Natural killer cell (primary cell): ENCODE measurements at regions not wholly inside any gene's neighbourhood (a gene's known extent, or its start where the extent isn't known, plus 50 kb on each side); places are given as distances from the start of the nearest gene placed in this dataset.

ENCODE experiments used
- ATAC-seq, 3 donors: fragments of 150-1000 bp in 2 of 3; fragments of 200-7000 bp in 1 of 3; cut with Tn5 transposase; 1 replicate in 1 of 3; 2 replicates in 2 of 3; pipeline ENCODE4 v1.10.0; 2021; ENCODE audit warnings: mild to moderate bottlenecking in 2 of 3, moderate library complexity in 2 of 3
- DNase-seq, 2 donors: peaks; one replicate each; pipeline versions ENCODE4 v3.0.0 to v3.0.0-alpha.2; 2013 to 2021; ENCODE audit warnings: mixed read lengths in 1 of 2
- H3K27ac ChIP-seq: one replicate; pipeline ENCODE4 v1.5.1; 2013; ENCODE audit warnings: mild to moderate bottlenecking, low read length
- H3K27me3 ChIP-seq: one replicate; pipeline ENCODE4 v1.6.1; 2013; ENCODE audit warnings: low read length; ENCODE audit not compliant: control insufficient read depth, insufficient read depth
- H3K36me3 ChIP-seq: one replicate; pipeline ENCODE4 v1.6.1; 2013; ENCODE audit warnings: low read length; ENCODE audit not compliant: control insufficient read depth, insufficient read depth
- H3K4me1 ChIP-seq: one replicate; pipeline ENCODE4 v1.6.1; 2013; ENCODE audit warnings: low read length; ENCODE audit not compliant: control insufficient read depth, insufficient read depth
- H3K4me3 ChIP-seq: one replicate; pipeline ENCODE4 v1.5.1; 2013; ENCODE audit warnings: low read length
- H3K9me3 ChIP-seq: one replicate; pipeline ENCODE4 v1.6.1; 2013; ENCODE audit warnings: low read length; ENCODE audit not compliant: control insufficient read depth, insufficient read depth
- H3K27ac Mint-ChIP-seq, 2 donors: one replicate each; pipeline ENCODE4 v1.8.0; 2022; ENCODE audit warnings: mild to moderate bottlenecking in 2 of 2, mixed read lengths in 2 of 2, moderate library complexity in 1 of 2
- H3K27me3 Mint-ChIP-seq, 2 donors: one replicate each; pipeline ENCODE4 v1.8.0; 2022; ENCODE audit warnings: low read depth in 2 of 2, mixed read lengths in 2 of 2
- H3K36me3 Mint-ChIP-seq: one replicate; pipeline ENCODE4 v1.8.0; 2022; ENCODE audit warnings: mixed read lengths
- H3K4me1 Mint-ChIP-seq, 2 donors: one replicate each; pipeline ENCODE4 v1.8.0; 2022; ENCODE audit warnings: mixed read lengths in 2 of 2
- H3K4me3 Mint-ChIP-seq: one replicate; pipeline ENCODE4 v1.8.0; 2022; ENCODE audit warnings: mild to moderate bottlenecking, moderate library complexity, mixed read lengths
- H3K9me3 Mint-ChIP-seq, 2 donors: one replicate each; pipeline ENCODE4 v1.8.0; 2022; ENCODE audit warnings: mixed read lengths in 2 of 2
- WGBS: methylation state at CpG from one replicate; pipeline ENCODE4 v1.1.7; 2013; ENCODE audit warnings: missing lambda C conversion rate; ENCODE audit not compliant: insufficient coverage; 5-methylcytosine and 5-hydroxymethylcytosine counted together
- intact Hi-C: fragments of 100-400 bp; cut with micrococcal nuclease; formaldehyde crosslinking; loops from one replicate; pipeline ENCODE4 v1.14.2; 2022
- TF ChIP-seq, protein P1 (sequence below): fragments of 200-600 bp; IDR thresholded peaks from one replicate; pipeline ENCODE4 v1.8.0; 2022; ENCODE audit warnings: antibody characterized with exemption

DNA sequence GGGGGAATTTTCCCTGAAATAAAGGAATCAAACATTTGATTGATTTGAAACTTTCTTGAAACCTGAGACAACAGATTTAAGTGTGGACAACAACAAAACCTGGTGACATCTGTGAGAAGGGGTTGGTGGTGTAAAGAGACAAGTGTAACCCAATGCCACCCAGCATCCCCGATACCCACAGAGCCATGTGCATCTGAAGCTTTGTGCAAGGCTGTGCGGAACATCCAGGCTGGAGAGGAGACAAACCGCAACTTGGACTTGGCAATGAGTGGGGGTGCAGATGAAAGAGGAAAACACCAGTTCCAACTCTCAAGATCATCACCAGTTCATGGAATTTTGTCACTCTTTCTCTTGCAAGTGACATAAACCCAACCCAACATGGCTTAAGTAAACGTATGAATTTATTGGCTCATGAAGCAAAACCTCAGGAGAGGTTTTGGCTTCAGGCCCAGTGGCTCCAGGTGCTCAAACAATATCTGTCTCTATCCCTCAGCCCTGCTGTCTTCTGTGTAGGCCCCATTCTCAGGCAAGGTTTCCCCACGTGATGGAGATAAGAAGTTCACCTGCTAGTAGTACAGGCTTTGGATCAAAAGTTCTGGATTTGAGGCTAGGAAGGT, 55.2 kb upstream of the NTF3 start:
- Mint-ChIP-seq H3K9me3 (no peaks in the 10 kb centered on the region), H3K27ac (no peak overlapping the region), H3K4me1 (no peaks in the 10 kb centered on the region), H3K27me3 (peaks cover 0 to 11% of the 10 kb centered on the region in 2 donors), H3K36me3 (no peaks in the 10 kb centered on the region), H3K4me3 (no peak overlapping the region)
- Histone ChIP-seq H3K36me3 (no peaks in the 10 kb centered on the region), H3K27me3 (no peaks in the 10 kb centered on the region), H3K4me3 (no peak overlapping the region), H3K27ac (no peak overlapping the region), H3K4me1 (no peaks in the 10 kb centered on the region), H3K9me3 (no peaks in the 10 kb centered on the region)
- ATAC-seq (no peak), DNase-seq (no peak)
- WGBS = 77% methylated on average over 5 of the region's 5 CpGs
- intact Hi-C loops = no loop called here
- TF ChIP-seq, protein P1, sequence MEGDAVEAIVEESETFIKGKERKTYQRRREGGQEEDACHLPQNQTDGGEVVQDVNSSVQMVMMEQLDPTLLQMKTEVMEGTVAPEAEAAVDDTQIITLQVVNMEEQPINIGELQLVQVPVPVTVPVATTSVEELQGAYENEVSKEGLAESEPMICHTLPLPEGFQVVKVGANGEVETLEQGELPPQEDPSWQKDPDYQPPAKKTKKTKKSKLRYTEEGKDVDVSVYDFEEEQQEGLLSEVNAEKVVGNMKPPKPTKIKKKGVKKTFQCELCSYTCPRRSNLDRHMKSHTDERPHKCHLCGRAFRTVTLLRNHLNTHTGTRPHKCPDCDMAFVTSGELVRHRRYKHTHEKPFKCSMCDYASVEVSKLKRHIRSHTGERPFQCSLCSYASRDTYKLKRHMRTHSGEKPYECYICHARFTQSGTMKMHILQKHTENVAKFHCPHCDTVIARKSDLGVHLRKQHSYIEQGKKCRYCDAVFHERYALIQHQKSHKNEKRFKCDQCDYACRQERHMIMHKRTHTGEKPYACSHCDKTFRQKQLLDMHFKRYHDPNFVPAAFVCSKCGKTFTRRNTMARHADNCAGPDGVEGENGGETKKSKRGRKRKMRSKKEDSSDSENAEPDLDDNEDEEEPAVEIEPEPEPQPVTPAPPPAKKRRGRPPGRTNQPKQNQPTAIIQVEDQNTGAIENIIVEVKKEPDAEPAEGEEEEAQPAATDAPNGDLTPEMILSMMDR = no peak

DNA sequence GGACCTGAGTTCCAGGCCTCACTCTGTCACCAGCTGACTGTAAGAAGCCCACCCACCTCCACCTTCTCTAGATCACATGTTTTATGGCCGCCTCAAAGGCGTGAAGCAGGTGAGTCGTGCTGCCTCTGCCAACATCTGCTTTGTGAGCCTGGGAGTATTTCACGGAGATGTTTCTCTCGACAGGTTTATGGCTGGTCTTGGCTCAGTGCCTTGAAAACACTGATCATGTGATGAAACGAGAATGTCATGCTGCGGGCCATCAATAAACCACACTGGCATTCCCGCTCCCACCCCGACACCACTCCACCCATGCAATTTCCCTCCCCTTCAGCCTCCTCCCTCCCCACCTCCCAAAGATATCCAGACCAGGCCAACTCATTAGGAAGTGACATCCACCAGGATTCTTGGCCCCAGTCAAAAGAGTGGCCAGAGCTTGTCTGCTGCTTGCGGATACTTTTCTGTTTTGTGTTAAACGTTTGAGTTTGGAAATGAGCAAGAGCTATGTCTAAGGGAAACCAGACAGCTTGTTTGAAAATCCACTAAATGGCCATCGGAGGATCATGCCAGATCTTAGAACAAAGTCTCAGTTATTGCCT, 53.8 kb upstream of the NTF3 start:
- no peak overlapping the region for H3K27ac Mint-ChIP-seq
- H3K36me3 Mint-ChIP-seq = no peaks in the 10 kb centered on the region
- intact Hi-C loops = no loop called here

DNA sequence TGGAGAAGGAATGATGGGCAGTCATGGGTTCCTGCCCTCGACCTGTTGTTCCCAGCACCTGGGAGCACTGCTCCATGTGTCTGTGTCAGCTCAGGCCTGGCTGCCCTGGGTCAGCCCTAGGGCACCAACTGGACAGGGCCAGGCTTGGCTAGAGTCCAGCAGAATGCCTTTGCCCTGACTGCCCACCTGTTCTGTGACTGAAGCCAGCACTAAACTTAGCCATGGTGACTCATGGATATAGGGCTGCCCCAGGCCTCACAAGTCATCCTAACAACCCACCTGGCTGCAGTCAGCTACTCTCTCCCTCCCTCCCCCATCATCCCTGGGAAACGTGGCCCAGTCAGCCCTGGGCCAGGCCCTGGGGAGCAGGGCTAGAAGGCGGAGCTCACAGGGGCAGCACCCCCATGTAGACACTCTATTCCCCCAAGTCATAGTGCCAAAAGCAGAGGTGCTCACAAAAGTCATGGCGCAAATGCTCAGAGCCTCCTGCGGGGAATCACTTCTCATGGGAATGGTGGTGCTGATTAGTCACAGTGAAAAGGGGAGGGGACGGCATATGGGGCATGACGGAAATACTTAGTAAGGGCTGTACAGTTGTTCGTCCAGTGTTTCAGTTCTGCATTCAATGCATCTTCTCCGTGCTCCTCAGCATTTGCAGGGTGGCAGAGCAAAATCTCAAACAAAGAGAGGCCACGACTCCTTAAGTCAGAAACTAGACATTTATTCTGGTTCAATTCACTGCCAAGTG, 52.0 kb upstream of the NTF3 start:
- Histone ChIP-seq H3K27me3 (no peaks in the 10 kb centered on the region), H3K9me3 (no peaks in the 10 kb centered on the region), H3K4me1 (no peaks in the 10 kb centered on the region), H3K27ac (no peak overlapping the region), H3K4me3 (no peak overlapping the region), H3K36me3 (no peaks in the 10 kb centered on the region)
- Mint-ChIP-seq H3K9me3 (no peaks in the 10 kb centered on the region), H3K4me1 (no peaks in the 10 kb centered on the region), H3K27ac (no peak overlapping the region), H3K36me3 (no peaks in the 10 kb centered on the region), H3K27me3 (peaks cover 0 to 15% of the 10 kb centered on the region in 2 donors), H3K4me3 (no peak overlapping the region)
- intact Hi-C loops = no loop called here
- TF ChIP-seq, protein P1 = no peak
- no peak for DNase-seq
- WGBS = 71% methylated on average over 10 of the region's 10 CpGs
- no peak for ATAC-seq

More for the DNA sequence above, 53.8 kb upstream of the NTF3 start:
- peaks cover 0 to 11% of the 10 kb centered on the region in 2 donors for H3K27me3 Mint-ChIP-seq
- ATAC-seq = no peak
- H3K36me3 ChIP-seq = no peaks in the 10 kb centered on the region
- no peak for DNase-seq
- no peaks in the 10 kb centered on the region for H3K27me3 ChIP-seq
- WGBS = 82% methylated on average over 12 of the region's 12 CpGs
- TF ChIP-seq, protein P1 = no peak
- H3K4me1 ChIP-seq = no peaks in the 10 kb centered on the region
- no peak overlapping the region for H3K27ac ChIP-seq
- no peak overlapping the region for H3K4me3 ChIP-seq
- no peaks in the 10 kb centered on the region for H3K9me3 ChIP-seq
- no peak overlapping the region for H3K4me3 Mint-ChIP-seq
- H3K9me3 Mint-ChIP-seq = no peaks in the 10 kb centered on the region
- no peaks in the 10 kb centered on the region for H3K4me1 Mint-ChIP-seq
